ENCODE measurements at regions not wholly inside any gene's neighbourhood (a gene's known extent, or its start where the extent isn't known, plus 50 kb on each side); places are given as distances from the start of the nearest gene placed in this dataset.

- TF ChIP-seq, protein P1, sequence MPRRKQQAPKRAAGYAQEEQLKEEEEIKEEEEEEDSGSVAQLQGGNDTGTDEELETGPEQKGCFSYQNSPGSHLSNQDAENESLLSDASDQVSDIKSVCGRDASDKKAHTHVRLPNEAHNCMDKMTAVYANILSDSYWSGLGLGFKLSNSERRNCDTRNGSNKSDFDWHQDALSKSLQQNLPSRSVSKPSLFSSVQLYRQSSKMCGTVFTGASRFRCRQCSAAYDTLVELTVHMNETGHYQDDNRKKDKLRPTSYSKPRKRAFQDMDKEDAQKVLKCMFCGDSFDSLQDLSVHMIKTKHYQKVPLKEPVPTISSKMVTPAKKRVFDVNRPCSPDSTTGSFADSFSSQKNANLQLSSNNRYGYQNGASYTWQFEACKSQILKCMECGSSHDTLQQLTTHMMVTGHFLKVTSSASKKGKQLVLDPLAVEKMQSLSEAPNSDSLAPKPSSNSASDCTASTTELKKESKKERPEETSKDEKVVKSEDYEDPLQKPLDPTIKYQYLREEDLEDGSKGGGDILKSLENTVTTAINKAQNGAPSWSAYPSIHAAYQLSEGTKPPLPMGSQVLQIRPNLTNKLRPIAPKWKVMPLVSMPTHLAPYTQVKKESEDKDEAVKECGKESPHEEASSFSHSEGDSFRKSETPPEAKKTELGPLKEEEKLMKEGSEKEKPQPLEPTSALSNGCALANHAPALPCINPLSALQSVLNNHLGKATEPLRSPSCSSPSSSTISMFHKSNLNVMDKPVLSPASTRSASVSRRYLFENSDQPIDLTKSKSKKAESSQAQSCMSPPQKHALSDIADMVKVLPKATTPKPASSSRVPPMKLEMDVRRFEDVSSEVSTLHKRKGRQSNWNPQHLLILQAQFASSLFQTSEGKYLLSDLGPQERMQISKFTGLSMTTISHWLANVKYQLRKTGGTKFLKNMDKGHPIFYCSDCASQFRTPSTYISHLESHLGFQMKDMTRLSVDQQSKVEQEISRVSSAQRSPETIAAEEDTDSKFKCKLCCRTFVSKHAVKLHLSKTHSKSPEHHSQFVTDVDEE (CRISPR knock-in tag; IDR thresholded peaks at IDR 0.05) = no peak
- TF ChIP-seq TOX (CRISPR knock-in tag; IDR thresholded peaks at IDR 0.05; ENCODE audit: borderline replicate concordance) = no peak
- TF ChIP-seq ZNF70 (CRISPR knock-in tag; IDR thresholded peaks at IDR 0.05) = no peak
- no peak for TF ChIP-seq RARB (CRISPR knock-in tag; IDR thresholded peaks at IDR 0.05)
- TF ChIP-seq, protein P2, sequence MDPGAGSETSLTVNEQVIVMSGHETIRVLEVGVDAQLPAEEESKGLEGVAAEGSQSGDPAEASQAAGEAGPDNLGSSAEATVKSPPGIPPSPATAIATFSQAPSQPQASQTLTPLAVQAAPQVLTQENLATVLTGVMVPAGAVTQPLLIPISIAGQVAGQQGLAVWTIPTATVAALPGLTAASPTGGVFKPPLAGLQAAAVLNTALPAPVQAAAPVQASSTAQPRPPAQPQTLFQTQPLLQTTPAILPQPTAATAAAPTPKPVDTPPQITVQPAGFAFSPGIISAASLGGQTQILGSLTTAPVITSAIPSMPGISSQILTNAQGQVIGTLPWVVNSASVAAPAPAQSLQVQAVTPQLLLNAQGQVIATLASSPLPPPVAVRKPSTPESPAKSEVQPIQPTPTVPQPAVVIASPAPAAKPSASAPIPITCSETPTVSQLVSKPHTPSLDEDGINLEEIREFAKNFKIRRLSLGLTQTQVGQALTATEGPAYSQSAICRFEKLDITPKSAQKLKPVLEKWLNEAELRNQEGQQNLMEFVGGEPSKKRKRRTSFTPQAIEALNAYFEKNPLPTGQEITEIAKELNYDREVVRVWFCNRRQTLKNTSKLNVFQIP (CRISPR knock-in tag; IDR thresholded peaks at IDR 0.05; ENCODE audit: borderline replicate concordance, low read depth) = no peak
- no peak for TF ChIP-seq ZNF565 (CRISPR knock-in tag; conservative IDR thresholded peaks at IDR 0.05; ENCODE audit: low read depth)
- no peak for TF ChIP-seq CSDC2 (CRISPR knock-in tag; IDR thresholded peaks at IDR 0.05)
- TF ChIP-seq TCF4 (CRISPR knock-in tag; IDR thresholded peaks at IDR 0.05; ENCODE audit: borderline replicate concordance) = no peak
- no peak for TF ChIP-seq ZC3H10 (CRISPR knock-in tag; IDR thresholded peaks at IDR 0.05)
- TF ChIP-seq, protein P3, sequence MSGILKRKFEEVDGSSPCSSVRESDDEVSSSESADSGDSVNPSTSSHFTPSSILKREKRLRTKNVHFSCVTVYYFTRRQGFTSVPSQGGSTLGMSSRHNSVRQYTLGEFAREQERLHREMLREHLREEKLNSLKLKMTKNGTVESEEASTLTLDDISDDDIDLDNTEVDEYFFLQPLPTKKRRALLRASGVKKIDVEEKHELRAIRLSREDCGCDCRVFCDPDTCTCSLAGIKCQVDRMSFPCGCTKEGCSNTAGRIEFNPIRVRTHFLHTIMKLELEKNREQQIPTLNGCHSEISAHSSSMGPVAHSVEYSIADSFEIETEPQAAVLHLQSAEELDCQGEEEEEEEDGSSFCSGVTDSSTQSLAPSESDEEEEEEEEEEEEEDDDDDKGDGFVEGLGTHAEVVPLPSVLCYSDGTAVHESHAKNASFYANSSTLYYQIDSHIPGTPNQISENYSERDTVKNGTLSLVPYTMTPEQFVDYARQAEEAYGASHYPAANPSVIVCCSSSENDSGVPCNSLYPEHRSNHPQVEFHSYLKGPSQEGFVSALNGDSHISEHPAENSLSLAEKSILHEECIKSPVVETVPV (CRISPR knock-in tag; IDR thresholded peaks at IDR 0.05) = no peak
- no peak for TF ChIP-seq PPARA (CRISPR knock-in tag; IDR thresholded peaks at IDR 0.05; ENCODE audit: borderline replicate concordance)
- no peak for TF ChIP-seq ZFP3 (CRISPR knock-in tag; IDR thresholded peaks at IDR 0.05)
- TF ChIP-seq, protein P4, sequence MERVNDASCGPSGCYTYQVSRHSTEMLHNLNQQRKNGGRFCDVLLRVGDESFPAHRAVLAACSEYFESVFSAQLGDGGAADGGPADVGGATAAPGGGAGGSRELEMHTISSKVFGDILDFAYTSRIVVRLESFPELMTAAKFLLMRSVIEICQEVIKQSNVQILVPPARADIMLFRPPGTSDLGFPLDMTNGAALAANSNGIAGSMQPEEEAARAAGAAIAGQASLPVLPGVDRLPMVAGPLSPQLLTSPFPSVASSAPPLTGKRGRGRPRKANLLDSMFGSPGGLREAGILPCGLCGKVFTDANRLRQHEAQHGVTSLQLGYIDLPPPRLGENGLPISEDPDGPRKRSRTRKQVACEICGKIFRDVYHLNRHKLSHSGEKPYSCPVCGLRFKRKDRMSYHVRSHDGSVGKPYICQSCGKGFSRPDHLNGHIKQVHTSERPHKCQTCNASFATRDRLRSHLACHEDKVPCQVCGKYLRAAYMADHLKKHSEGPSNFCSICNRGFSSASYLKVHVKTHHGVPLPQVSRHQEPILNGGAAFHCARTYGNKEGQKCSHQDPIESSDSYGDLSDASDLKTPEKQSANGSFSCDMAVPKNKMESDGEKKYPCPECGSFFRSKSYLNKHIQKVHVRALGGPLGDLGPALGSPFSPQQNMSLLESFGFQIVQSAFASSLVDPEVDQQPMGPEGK (CRISPR knock-in tag; IDR thresholded peaks at IDR 0.05; ENCODE audit: borderline replicate concordance) = no peak
- no peak for TF ChIP-seq OSR1 (CRISPR knock-in tag; IDR thresholded peaks at IDR 0.05)
- TF ChIP-seq ZNF8 (CRISPR knock-in tag; IDR thresholded peaks at IDR 0.05) = no peak
- TF ChIP-seq ESRRG (CRISPR knock-in tag; IDR thresholded peaks at IDR 0.05) = no peak
- no peak for TF ChIP-seq BACH2 (CRISPR knock-in tag; IDR thresholded peaks at IDR 0.05; ENCODE audit: borderline replicate concordance)
- TF ChIP-seq, protein P5, sequence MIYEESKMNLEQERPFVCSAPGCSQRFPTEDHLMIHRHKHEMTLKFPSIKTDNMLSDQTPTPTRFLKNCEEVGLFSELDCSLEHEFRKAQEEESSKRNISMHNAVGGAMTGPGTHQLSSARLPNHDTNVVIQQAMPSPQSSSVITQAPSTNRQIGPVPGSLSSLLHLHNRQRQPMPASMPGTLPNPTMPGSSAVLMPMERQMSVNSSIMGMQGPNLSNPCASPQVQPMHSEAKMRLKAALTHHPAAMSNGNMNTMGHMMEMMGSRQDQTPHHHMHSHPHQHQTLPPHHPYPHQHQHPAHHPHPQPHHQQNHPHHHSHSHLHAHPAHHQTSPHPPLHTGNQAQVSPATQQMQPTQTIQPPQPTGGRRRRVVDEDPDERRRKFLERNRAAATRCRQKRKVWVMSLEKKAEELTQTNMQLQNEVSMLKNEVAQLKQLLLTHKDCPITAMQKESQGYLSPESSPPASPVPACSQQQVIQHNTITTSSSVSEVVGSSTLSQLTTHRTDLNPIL (CRISPR knock-in tag; IDR thresholded peaks at IDR 0.05; ENCODE audit: low read depth) = no peak
- no peak for ATAC-seq
Observed at GRCh38 chr3:117059956-117060270, 350.3 kb downstream of the TUSC7 start.

GRCh38 chr3:117063930-117064329 lies 354.4 kb downstream of the TUSC7 start:
- TF ChIP-seq OSR1 (CRISPR knock-in tag; IDR thresholded peaks at IDR 0.05) (no peak), ZNF70 (CRISPR knock-in tag; IDR thresholded peaks at IDR 0.05) (no peak), RARB (CRISPR knock-in tag; IDR thresholded peaks at IDR 0.05) (no peak), ISL1 (CRISPR knock-in tag; IDR thresholded peaks at IDR 0.05) (no peak), ZNF8 (CRISPR knock-in tag; IDR thresholded peaks at IDR 0.05) (no peak), TCF4 (CRISPR knock-in tag; IDR thresholded peaks at IDR 0.05; ENCODE audit: borderline replicate concordance) (no peak), CSDC2 (CRISPR knock-in tag; IDR thresholded peaks at IDR 0.05) (no peak)
- TF ChIP-seq, protein P2 (CRISPR knock-in tag; IDR thresholded peaks at IDR 0.05; ENCODE audit: borderline replicate concordance, low read depth) = no peak
- peak; percentile 40; the same call in 1 of the 3 replicates for ATAC-seq

DNA sequence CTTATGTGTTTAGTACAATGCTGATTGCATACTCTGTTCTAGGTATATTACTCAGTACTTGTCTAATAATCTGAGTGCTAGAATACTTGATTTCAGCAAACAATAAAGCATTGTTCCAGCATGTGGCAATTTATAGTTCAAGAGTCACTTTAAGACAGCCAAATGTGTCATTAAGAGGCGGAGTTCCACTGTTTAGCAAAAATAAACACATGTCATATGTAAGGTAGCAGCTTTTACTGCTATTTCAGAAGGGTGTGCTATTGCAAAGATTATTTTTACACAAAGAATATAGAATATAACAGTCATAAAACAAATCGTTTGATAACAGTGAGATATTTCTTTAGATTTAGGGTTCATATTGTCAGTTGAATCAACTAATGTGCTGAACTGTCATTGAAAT lies 358.7 kb downstream of the TUSC7 start:
- ATAC-seq = no peak
- no peak for TF ChIP-seq ZNF565 (CRISPR knock-in tag; conservative IDR thresholded peaks at IDR 0.05; ENCODE audit: low read depth)
- TF ChIP-seq RARB (CRISPR knock-in tag; IDR thresholded peaks at IDR 0.05) = no peak
- TF ChIP-seq ESRRG (CRISPR knock-in tag; IDR thresholded peaks at IDR 0.05) = no peak
- TF ChIP-seq TCF4 (CRISPR knock-in tag; IDR thresholded peaks at IDR 0.05; ENCODE audit: borderline replicate concordance) = no peak
- no peak for TF ChIP-seq ZNF70 (CRISPR knock-in tag; IDR thresholded peaks at IDR 0.05)
- TF ChIP-seq, protein P2 (CRISPR knock-in tag; IDR thresholded peaks at IDR 0.05; ENCODE audit: borderline replicate concordance, low read depth) = no peak

Data from SK-N-SH treated with all-trans-retinoic acid at 6 μM for 48 hours (cell line).